OCI-LY1 (cell line): ENCODE measurements at regions not wholly inside any gene's neighbourhood (a gene's known extent, or its start where the extent isn't known, plus 50 kb on each side); places are given as distances from the start of the nearest gene placed in this dataset.

Experiments
- H2AFZ ChIP-seq: fragments of 200-600 bp; sonication (generic), shearing (Covaris generic); 2 replicates; pipeline ENCODE4 v1.6.0; 2014; ENCODE audit warnings: antibody characterized with exemption, mild to moderate bottlenecking, low read length
- H3F3A ChIP-seq: fragments of 200-600 bp; sonication (generic), shearing (Covaris generic); 2 replicates; pipeline ENCODE4 v1.6.0; 2014; ENCODE audit warnings: mild to moderate bottlenecking, antibody characterized with exemption, low read length, moderate library complexity; ENCODE audit not compliant: insufficient read depth
- H3K27ac ChIP-seq: fragments of 200-600 bp; sonication (generic); 2 replicates; pipeline ENCODE4 v1.5.1; 2014; ENCODE audit warnings: low read length, mixed run types, mild to moderate bottlenecking, low read depth; ENCODE audit not compliant: poor library complexity, severe bottlenecking
- H3K27me3 ChIP-seq: fragments of 200-600 bp; sonication (generic); 2 replicates; pipeline ENCODE4 v1.6.0; 2014; ENCODE audit warnings: antibody characterized with exemption, mild to moderate bottlenecking, low read length, moderate library complexity; ENCODE audit not compliant: insufficient read depth
- H3K36me3 ChIP-seq: fragments of 200-600 bp; sonication (generic); 2 replicates; pipeline ENCODE4 v1.6.1; 2014; ENCODE audit warnings: mild to moderate bottlenecking, antibody characterized with exemption, low read length, moderate library complexity, mixed read lengths; ENCODE audit not compliant: insufficient read depth
- H3K4me1 ChIP-seq: fragments of 200-600 bp; sonication (generic); 2 replicates; pipeline ENCODE4 v1.5.1; 2014; ENCODE audit warnings: mild to moderate bottlenecking, low read length, moderate library complexity; ENCODE audit not compliant: insufficient read depth, severe bottlenecking
- H3K4me2 ChIP-seq: fragments of 200-600 bp; sonication (generic), shearing (Covaris generic); 2 replicates; pipeline ENCODE4 v1.6.1; 2014; ENCODE audit warnings: low read length
- H3K4me3 ChIP-seq: fragments of 200-600 bp; sonication (generic); 2 replicates; pipeline ENCODE4 v1.5.1; 2014; ENCODE audit warnings: low read length, low read depth, mild to moderate bottlenecking, mixed read lengths; ENCODE audit not compliant: poor library complexity, severe bottlenecking
- H3K79me2 ChIP-seq: fragments of 200-600 bp; shearing (Covaris generic); 2 replicates; pipeline ENCODE4 v1.6.1; 2016; ENCODE audit warnings: mixed run types, low read length, mixed read lengths; ENCODE audit not compliant: insufficient read depth
- H3K9ac ChIP-seq: fragments of 200-600 bp; sonication (generic), shearing (Covaris generic); 2 replicates; pipeline ENCODE4 v1.6.1; 2014; ENCODE audit warnings: mild to moderate bottlenecking, low read length, mixed read lengths
- H3K9me2 ChIP-seq: fragments of 200-600 bp; sonication (generic), shearing (Covaris generic); 2 replicates; pipeline ENCODE4 v1.6.1; 2014; ENCODE audit warnings: low read depth, mild to moderate bottlenecking, low read length, mixed read lengths
- H3K9me3 ChIP-seq: fragments of 200-600 bp; shearing (Covaris generic); 2 replicates; pipeline ENCODE4 v1.6.1; 2014; ENCODE audit warnings: low read length, mixed read lengths
- H4K20me1 ChIP-seq: fragments of 200-600 bp; sonication (generic), shearing (Covaris generic); 2 replicates; pipeline ENCODE4 v1.6.0; 2016; ENCODE audit warnings: mild to moderate bottlenecking, low read length; ENCODE audit not compliant: insufficient read depth
- CTCF ChIP-seq: fragments of 200-600 bp; sonication (generic), shearing (Covaris generic); IDR thresholded peaks from 2 replicates; pipeline ENCODE4 v1.5.1; 2017; ENCODE audit warnings: mild to moderate bottlenecking, antibody characterized with exemption, low read length, moderate library complexity, mixed read lengths
- EZH2 ChIP-seq: fragments of 200-600 bp; sonication (generic), shearing (Covaris generic); IDR thresholded peaks from 2 replicates; pipeline ENCODE4 v1.8.0; 2017; ENCODE audit warnings: borderline replicate concordance, mixed run types, mild to moderate bottlenecking, antibody characterized with exemption, low read length, moderate library complexity, mixed read lengths

GRCh38 chr3:30293621-30294240 is 312.7 kb upstream of the TGFBR2 start:
- H3K9me3 ChIP-seq = no peaks in the 10 kb centered on the region
- no peaks in the 10 kb centered on the region for H3K36me3 ChIP-seq
- H2AFZ ChIP-seq = no peak overlapping the region
- no peak overlapping the region for H3K27ac ChIP-seq
- TF ChIP-seq CTCF = no peak
- no peak for TF ChIP-seq EZH2
- H3K4me3 ChIP-seq = no peak overlapping the region
- no peaks in the 10 kb centered on the region for H4K20me1 ChIP-seq
- H3K4me2 ChIP-seq = no peak overlapping the region
- H3K9me2 ChIP-seq = no peaks in the 10 kb centered on the region
- H3K27me3 ChIP-seq = no peaks in the 10 kb centered on the region
- no peaks in the 10 kb centered on the region for H3K4me1 ChIP-seq
- no peak overlapping the region for H3K9ac ChIP-seq
- H3F3A ChIP-seq = no peaks in the 10 kb centered on the region
- no peaks in the 10 kb centered on the region for H3K79me2 ChIP-seq

DNA sequence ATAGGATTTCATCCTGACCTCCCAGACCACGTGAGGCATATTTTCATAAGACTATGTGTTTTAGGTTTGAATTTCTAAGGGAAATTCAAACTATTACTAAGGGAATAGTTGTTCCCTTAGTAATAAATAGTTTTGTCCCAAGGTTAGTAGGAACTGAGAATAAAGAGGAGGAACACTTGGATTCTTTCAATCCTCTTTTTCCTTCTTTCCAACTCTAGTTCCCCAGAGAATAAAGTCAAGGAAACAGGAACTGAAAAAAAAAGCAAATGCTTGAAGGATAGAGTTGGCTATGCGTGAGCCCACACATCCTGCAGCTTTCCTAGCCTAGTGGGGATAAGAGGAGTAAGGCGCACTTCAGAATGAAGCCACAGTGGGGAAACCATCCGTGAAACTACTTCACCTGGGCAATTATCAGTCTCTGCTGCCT is 312.1 kb upstream of the TGFBR2 start:
- TF ChIP-seq CTCF (no peak), EZH2 (no peak)
- H3K4me3 ChIP-seq = no peak overlapping the region
- H3K4me2 ChIP-seq = no peak overlapping the region
- H3K79me2 ChIP-seq = no peaks in the 10 kb centered on the region
- no peak overlapping the region for H2AFZ ChIP-seq
- H3K27ac ChIP-seq = no peak overlapping the region
- no peaks in the 10 kb centered on the region for H3K9me2 ChIP-seq
- H3K4me1 ChIP-seq = no peaks in the 10 kb centered on the region
- H3F3A ChIP-seq = no peaks in the 10 kb centered on the region
- no peaks in the 10 kb centered on the region for H3K9me3 ChIP-seq
- H3K36me3 ChIP-seq = no peaks in the 10 kb centered on the region
- H3K9ac ChIP-seq = no peak overlapping the region
- H3K27me3 ChIP-seq = no peaks in the 10 kb centered on the region
- no peaks in the 10 kb centered on the region for H4K20me1 ChIP-seq

GRCh38 chr3:30297112-30297511 is 309.3 kb upstream of the TGFBR2 start:
- H4K20me1 ChIP-seq = no peaks in the 10 kb centered on the region
- no peak overlapping the region for H3K9ac ChIP-seq
- no peaks in the 10 kb centered on the region for H3K9me3 ChIP-seq
- H3K4me1 ChIP-seq = no peaks in the 10 kb centered on the region
- no peaks in the 10 kb centered on the region for H3K36me3 ChIP-seq
- no peak for TF ChIP-seq EZH2
- TF ChIP-seq CTCF = no peak
- no peaks in the 10 kb centered on the region for H3K27me3 ChIP-seq
- H3K79me2 ChIP-seq = no peaks in the 10 kb centered on the region
- no peak overlapping the region for H3K4me3 ChIP-seq
- no peaks in the 10 kb centered on the region for H3F3A ChIP-seq
- H3K27ac ChIP-seq = no peak overlapping the region
- no peak overlapping the region for H2AFZ ChIP-seq
- no peak overlapping the region for H3K4me2 ChIP-seq
- H3K9me2 ChIP-seq = no peaks in the 10 kb centered on the region
